NCI-H1436 treated with DMSO at 0.1 percent for 48 hours (cell line): ENCODE measurements at regions not wholly inside any gene's neighbourhood (a gene's known extent, or its start where the extent isn't known, plus 50 kb on each side); places are given as distances from the start of the nearest gene placed in this dataset.
"Not testable (repeated sequence)": the region's sequence is repeated elsewhere in the genome, so short reads cannot be mapped to it uniquely, and the experiment has no call there.

Source experiments
- DNase-seq: peaks from one replicate; lab custom pipeline; 2025; lab: John Stamatoyannopoulos, UW

DNA sequence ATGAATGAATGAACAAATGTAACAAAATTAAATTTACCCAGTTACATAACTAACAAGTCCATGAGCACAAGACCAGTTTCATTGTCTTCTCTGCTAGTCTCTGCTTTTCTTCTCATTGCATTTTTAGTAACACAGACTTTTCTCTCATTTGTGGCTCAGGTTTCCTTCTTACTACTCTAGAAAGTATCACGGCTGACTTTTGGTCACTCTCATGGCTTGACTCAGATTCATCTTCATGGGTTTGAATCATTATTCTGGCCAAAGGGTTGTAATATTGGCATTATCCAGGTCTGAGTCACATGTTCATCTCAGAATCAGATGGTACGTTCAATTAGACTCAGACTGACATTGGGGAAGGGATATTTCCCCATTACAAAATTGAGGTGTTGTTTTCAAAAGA, 121.5 kb upstream of the SATB1 start:
- DNase-seq = no peak

DNA sequence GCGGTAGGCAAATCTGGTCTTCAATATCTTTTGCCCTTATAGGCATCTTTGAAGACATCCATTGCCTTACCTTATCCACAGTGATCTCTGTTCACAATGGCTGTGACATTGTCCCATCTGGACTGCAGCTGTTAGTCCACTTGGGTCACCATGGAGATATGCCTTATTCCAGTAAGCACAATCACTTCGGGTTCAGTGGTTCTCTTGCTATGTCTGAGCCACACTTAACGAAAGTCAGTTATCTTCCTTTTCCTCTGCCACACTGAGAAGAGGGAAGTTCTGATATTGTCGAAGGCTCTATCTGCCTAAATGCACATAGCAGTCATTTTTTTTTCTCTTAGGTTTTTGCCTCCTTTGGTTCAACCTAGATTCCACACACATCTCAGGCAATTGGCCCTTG, 119.0 kb upstream of the SATB1 start:
- DNase-seq = no peak

DNA sequence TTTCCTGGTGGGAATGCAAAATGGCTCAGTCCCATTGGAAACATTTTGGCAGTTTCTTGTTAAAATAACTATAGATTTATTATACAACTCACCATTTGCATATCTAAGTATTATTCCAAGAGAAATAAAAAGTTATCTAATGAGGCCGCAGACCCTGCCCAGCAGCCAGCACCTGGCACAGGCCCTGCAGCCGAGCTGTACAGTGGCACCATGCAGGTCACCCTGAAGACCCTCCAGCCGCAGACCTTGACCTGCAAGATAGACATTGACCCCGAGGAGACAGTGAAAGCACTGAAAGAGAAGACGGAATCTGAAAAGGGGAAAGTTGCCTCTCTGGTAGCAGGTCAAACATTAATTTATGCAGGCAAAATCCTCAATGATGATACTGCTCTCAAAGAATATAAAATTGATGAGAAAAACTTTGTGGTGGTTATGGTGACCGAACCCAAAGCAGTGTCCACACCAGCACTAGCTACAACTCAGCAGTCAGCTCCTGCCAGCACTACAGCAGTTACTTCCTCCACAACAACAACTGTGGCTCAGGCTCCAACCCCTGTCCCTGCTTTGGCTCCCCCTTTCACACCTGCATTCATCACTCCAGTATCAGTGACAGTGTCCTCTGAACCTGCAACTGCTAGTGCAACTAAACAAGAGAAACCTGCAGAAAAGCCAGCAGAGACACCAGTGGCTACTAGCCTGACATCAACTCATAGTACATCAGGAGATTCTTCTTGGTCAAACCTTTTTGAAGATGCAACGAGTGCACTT, 113.5 kb upstream of the SATB1 start:
- DNase-seq = no peak

DNA sequence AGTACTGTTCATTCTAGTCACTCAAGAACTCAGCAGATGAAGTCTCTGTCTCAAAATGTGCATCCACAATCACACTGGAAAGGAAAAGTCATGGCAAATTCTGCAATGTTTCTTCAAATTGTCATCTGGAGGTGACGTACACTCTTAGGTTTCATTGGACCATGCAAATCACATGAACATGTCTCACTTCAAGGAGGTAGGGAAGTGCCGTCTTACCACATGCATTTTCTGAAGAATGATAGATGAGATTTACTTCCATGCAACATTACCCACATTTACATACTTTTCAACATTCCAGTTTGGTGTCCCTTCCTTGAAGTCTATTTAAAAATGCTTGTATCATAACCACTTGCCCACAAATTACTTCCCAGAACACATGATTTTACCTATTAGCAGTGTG, 107.9 kb upstream of the SATB1 start:
- DNase-seq = no peak

DNA sequence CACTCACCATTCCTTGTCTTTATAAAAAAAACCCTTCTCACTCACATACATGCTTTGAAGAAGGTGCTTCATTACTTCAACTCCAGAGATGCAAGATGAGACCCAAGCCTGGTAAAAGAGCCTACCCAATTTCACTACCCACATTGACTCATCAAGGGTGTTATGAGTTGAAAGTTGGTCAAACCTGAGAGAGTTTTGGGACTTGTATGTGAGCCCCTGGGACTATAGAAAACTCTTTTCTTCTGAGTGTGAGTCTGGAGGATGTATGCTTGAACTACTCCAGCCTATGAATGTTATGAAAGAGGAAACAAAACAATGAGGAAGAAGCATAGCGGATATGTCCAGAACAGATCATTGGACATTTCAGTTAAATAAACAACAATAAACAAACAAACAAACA, 106.5 kb upstream of the SATB1 start:
- DNase-seq = no peak

GRCh38 chr3:18529631-18530030, 104.5 kb upstream of the SATB1 start:
- no peak for DNase-seq

DNA sequence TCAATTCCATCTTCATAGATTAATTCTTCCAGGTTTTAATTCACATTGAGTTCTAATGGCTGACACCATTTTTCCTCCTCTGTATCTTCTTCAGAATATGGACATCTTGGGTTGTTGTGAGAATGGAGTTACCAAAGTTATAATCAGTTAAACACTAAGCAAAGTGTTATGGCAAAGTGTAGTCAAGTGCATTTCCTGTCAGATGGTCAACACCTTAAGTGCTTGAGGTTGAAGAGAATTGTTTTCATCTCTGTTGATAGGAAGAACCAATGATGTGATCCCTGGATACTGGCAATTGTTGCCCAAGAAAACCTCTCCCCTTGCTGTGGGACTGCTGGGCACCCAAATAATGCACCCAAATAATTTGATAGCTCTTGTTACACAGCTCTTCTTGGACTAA, 102.6 kb upstream of the SATB1 start:
- DNase-seq = no peak

GRCh38 chr3:18526667-18527066, 101.5 kb upstream of the SATB1 start:
- DNase-seq = no peak

- not testable (repeated sequence) for DNase-seq
Measured at GRCh38 chr3:18516170-18516569, 91.0 kb upstream of the SATB1 start.

GRCh38 chr3:18513091-18513490, 88.0 kb upstream of the SATB1 start:
- no peak for DNase-seq

DNA sequence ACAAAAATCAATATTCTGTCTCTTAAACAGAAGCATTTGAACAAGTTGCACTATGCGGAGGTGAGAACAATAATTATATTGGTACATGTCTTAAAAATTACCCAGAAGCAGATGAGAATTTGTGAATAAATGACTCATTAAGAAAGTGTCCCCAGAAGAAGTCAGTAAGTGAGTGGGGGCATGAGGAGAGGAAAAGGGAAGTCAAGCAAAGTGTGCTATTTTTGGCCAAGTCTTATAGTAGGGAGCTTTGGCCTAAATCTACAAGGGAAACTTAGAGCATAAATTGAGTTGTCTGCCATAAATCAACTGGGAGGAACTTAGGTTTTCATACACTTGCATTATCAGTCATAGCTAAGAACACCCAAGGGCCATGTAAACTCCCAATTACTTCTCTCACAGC, 86.9 kb upstream of the SATB1 start:
- no peak for DNase-seq

DNA sequence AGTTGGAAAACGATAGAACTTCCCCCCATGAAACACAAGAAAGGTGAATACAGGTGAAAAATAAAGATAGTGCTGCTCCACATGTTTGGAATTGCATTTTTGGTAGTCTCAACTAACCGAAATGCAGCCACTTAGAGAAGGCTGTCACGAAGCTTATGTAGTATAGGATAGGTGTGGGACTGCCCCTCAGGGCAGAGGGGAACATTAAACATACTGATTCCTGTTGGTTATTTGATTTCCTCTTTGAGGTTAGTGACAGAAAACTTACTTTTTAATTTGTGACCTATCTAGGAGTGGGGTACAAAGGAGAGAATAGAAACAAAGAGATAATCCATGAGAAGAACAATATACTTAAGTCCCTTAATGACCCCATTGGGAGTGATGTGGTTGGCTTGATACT, 85.8 kb upstream of the SATB1 start:
- DNase-seq = no peak

GRCh38 chr3:18507333-18507732, 82.2 kb upstream of the SATB1 start:
- no peak for DNase-seq

- DNase-seq = no peak
Measured at GRCh38 chr3:18505056-18505455, 79.9 kb upstream of the SATB1 start.

DNA sequence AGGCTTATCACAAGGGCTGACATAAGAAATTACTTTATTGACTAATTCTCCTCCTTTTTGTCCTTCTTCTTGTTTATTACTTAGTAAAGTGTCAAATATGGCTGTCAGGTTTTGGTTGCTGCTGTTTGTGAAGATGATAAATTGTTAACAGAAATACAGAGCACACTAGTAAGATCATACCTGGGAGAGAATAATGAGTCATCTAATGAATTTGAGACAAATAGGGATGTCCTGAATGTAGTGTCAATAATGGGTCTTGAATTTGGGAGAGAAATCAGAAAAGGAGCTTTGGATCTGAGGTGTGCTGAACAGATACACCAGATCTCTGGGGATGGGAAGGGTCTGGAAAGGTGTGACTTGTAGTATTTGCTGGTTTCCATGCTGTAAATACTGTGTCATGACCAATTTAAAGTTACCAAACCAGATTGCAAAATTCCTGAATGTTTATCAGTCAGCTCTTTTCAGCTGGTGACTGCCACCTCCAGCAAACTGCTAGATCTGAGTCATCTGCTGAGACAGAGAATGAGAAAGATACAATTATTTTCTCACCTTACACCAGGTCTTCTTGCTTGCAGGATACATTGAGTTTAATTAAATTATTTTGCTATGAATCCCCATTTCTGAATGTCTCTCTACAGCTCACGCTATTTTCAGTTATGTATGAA, 76.7 kb upstream of the SATB1 start:
- no peak for DNase-seq

DNA sequence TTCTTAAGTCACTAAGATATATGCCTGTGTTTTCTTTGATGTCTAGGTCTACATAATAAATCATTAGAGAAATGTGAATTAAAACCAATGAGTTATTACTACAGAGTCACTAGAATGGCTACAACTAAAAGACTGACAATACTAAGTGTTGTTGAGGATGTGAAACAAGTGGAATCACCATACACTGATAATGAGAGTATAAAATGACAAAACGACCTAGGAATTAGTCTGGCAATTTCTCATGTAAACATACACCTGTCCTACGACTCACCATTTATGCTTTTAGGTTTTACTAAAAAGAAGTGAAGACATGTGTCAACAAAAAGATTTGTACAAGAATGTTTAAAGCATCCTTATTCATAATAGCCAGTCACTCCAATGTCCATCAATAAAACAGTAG, 75.2 kb upstream of the SATB1 start:
- DNase-seq = no peak

DNA sequence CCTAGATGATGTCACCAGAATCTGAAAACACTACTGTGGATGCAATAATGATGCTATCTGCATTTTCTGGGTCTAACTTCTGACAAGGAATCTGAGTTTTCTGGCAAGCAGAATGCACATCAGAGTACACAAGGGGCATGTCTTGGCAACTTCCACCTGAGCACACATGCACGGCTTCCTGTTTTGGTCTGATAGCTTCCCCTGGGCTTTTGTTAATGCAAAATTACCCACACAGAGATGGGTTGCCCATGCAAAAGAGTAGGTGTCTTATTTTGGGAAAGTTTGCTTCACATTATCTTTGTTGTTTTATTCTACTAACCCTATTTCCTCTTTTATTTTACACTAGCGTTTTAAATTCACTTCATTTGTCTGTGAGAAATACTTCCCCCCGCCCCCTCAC, 74.2 kb upstream of the SATB1 start:
- DNase-seq = no peak

GRCh38 chr3:18494251-18494650, 69.1 kb upstream of the SATB1 start:
- no peak for DNase-seq

- DNase-seq = no peak
Measured at GRCh38 chr3:18489939-18490338, 64.8 kb upstream of the SATB1 start.

DNA sequence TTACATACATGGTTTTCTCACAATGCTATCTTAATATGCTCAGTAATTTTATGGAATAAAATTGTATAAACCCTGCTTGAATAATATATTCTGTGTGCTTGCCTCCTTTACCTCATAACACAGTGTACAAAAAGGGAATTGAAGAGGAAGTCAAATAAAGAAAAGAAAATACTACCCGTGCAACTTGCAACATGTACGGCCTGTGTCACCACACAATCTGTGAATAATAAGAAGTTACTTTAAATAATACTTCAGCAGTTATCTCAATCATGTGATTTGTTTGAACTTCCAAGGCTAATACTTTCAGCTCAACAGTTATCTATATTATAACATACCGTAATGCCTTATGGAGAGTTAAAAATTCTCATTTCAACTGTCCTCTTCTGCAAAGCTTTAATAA, 58.1 kb upstream of the SATB1 start:
- no peak for DNase-seq

DNA sequence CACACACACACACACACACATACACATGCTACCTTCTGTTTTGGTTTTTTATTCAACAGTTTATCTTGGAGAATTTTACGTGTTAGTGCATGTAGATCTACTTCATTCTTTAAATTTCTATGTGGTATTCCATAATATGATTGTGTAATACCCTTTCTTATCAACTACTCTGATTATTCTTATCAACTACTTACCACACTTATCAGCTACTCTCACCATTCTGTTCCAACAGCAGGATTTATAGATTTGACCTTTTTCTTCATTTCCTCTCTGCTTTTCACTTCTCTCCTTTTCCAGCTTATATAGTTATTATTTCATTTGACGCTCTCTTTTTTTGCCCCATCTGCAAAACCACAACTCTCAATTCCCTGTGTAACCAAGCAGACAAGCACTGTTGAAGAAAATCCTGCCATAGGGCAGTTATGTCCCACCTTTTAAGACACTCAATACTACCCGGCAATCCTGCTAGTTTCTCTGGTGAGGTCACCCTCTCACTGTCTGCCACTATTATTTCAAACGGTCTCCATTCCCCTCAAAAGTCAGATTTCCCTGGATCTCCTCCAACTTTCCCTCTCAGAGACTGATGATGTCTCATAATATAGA, 56.9 kb upstream of the SATB1 start:
- no peak for DNase-seq

GRCh38 chr3:18477620-18478019, 52.5 kb upstream of the SATB1 start:
- DNase-seq = no peak
